Uterus (tissue), 3 donors: ENCODE measurements at regions not wholly inside any gene's neighbourhood (a gene's known extent, or its start where the extent isn't known, plus 50 kb on each side); places are given as distances from the start of the nearest gene placed in this dataset.

Source experiments
- DNase-seq, 2 donors: peaks; one replicate each; pipeline ENCODE4 v3.0.0-alpha.2; 2019 to 2020
- H3K27ac ChIP-seq, 2 donors: fragments of 200-600 bp; sonication (generic); 1 replicate in 1 of 2; 2 replicates in 1 of 2; pipeline ENCODE4 v1.5.1; 2016 to 2018
- H3K27me3 ChIP-seq, 2 donors: fragments of 200-600 bp; sonication (generic); one replicate each; pipeline ENCODE4 v1.5.1; 2018 to 2019; ENCODE audit warnings: control low read depth in 1 of 2
- H3K36me3 ChIP-seq, 2 donors: fragments of 200-600 bp; sonication (generic); one replicate each; pipeline ENCODE4 v1.5.1; 2019; ENCODE audit warnings: control low read depth in 1 of 2
- H3K4me1 ChIP-seq, 2 donors: fragments of 200-600 bp; sonication (generic); one replicate each; pipeline ENCODE4 v1.5.1; 2018 to 2019; ENCODE audit warnings: control low read depth in 1 of 2
- H3K4me3 ChIP-seq, 2 donors: fragments of 200-600 bp; sonication (generic); 1 replicate in 1 of 2; 2 replicates in 1 of 2; pipeline ENCODE4 v1.5.1; 2018 to 2019; ENCODE audit warnings: mild to moderate bottlenecking in 1 of 2
- H3K9me3 ChIP-seq, 2 donors: fragments of 200-600 bp; sonication (generic); one replicate each; pipeline ENCODE4 v1.5.1; 2019; ENCODE audit warnings: control low read depth in 1 of 2
- CTCF ChIP-seq, 4 experiments: fragments of 200-600 bp in 2 of 4; fragments of 450-650 bp in 2 of 4; sonication (generic) in 2 of 4; IDR thresholded peaks; one replicate each; pipeline ENCODE4 v1.5.1; 2016 to 2019; ENCODE audit warnings: antibody characterized with exemption in 4 of 4, mild to moderate bottlenecking in 2 of 4, moderate library complexity in 1 of 4
- POLR2A ChIP-seq, 2 donors: fragments of 450-650 bp; IDR thresholded peaks; one replicate each; pipeline ENCODE4 v1.6.1; 2016; ENCODE audit warnings: antibody characterized with exemption in 2 of 2, mild to moderate bottlenecking in 1 of 2, moderate library complexity in 1 of 2
- intact Hi-C: fragments of 100-400 bp; cut with DNase I; formaldehyde crosslinking; loops from one replicate; pipeline ENCODE4 v1.15.1; 2023; ENCODE audit warnings: low total_unique reads
- donor health status: DM: yes; HTN: yes; CAD: no.

GRCh38 chr6:137349856-137350830 is 131.0 kb upstream of the IFNGR1 start:
- Histone ChIP-seq H3K27me3 (no peaks in the 10 kb centered on the region), H3K4me1 (no peaks in the 10 kb centered on the region), H3K36me3 (no peaks in the 10 kb centered on the region), H3K9me3 (no peaks in the 10 kb centered on the region), H3K27ac (no peak overlapping the region), H3K4me3 (no peak overlapping the region)
- intact Hi-C loops: no loop called here
- TF ChIP-seq CTCF (IDR thresholded peaks at IDR 0.05): no peak
- TF ChIP-seq POLR2A (IDR thresholded peaks at IDR 0.05): no peak
- DNase-seq: no peak

GRCh38 chr6:137348777-137349176 is 129.6 kb upstream of the IFNGR1 start:
- no peak for DNase-seq
- Histone ChIP-seq H3K27ac (no peak overlapping the region), H3K4me3 (no peak overlapping the region), H3K27me3 (no peaks in the 10 kb centered on the region), H3K4me1 (no peaks in the 10 kb centered on the region), H3K9me3 (no peaks in the 10 kb centered on the region), H3K36me3 (no peaks in the 10 kb centered on the region)
- intact Hi-C loops: no loop called here
- no peak for TF ChIP-seq POLR2A (IDR thresholded peaks at IDR 0.05)
- TF ChIP-seq CTCF (IDR thresholded peaks at IDR 0.05): no peak

GRCh38 chr6:137343241-137343640 is 124.1 kb upstream of the IFNGR1 start:
- Histone ChIP-seq H3K36me3 (no peaks in the 10 kb centered on the region), H3K4me3 (peak overlapping the region in 1 of 2 donors; percentile 32), H3K4me1 (no peaks in the 10 kb centered on the region), H3K27ac (no peak overlapping the region), H3K27me3 (no peaks in the 10 kb centered on the region), H3K9me3 (no peaks in the 10 kb centered on the region)
- intact Hi-C loops: no loop called here
- TF ChIP-seq CTCF (IDR thresholded peaks at IDR 0.05): no peak
- TF ChIP-seq POLR2A (IDR thresholded peaks at IDR 0.05): no peak
- DNase-seq: no peak

- DNase-seq: no peak
- no peak overlapping the region for H3K27ac ChIP-seq
- no peaks in the 10 kb centered on the region for H3K36me3 ChIP-seq
- no peaks in the 10 kb centered on the region for H3K27me3 ChIP-seq
- TF ChIP-seq CTCF (IDR thresholded peaks at IDR 0.05): no peak
- no peak for TF ChIP-seq POLR2A (IDR thresholded peaks at IDR 0.05)
- no peaks in the 10 kb centered on the region for H3K9me3 ChIP-seq
- intact Hi-C loops: no loop called here
- H3K4me3 ChIP-seq: peak overlapping the region; percentile 5 to 32
- no peaks in the 10 kb centered on the region for H3K4me1 ChIP-seq
Measured at GRCh38 chr6:137342607-137343190, 123.5 kb upstream of the IFNGR1 start.

GRCh38 chr6:137341681-137342195 is 122.6 kb upstream of the IFNGR1 start:
- TF ChIP-seq POLR2A (IDR thresholded peaks at IDR 0.05): no peak
- TF ChIP-seq CTCF (IDR thresholded peaks at IDR 0.05): no peak
- H3K27ac ChIP-seq: no peak overlapping the region
- no peak for DNase-seq

More at GRCh38 chr6:137341681-137342195, 122.6 kb upstream of the IFNGR1 start:
- H3K4me3 ChIP-seq: no peak overlapping the region
- H3K9me3 ChIP-seq: no peaks in the 10 kb centered on the region
- intact Hi-C loops: no loop called here
- H3K27me3 ChIP-seq: no peaks in the 10 kb centered on the region
- no peaks in the 10 kb centered on the region for H3K4me1 ChIP-seq
- no peaks in the 10 kb centered on the region for H3K36me3 ChIP-seq
